LNCAP (cell line): ENCODE measurements at regions not wholly inside any gene's neighbourhood (a gene's known extent, or its start where the extent isn't known, plus 50 kb on each side); places are given as distances from the start of the nearest gene placed in this dataset.

Source experiments
- TF ChIP-seq, protein P1 (sequence below): fragments of 450-650 bp; IDR thresholded peaks from 2 replicates; pipeline ENCODE4 v1.5.1; 2017; ENCODE audit warnings: mild to moderate bottlenecking

DNA sequence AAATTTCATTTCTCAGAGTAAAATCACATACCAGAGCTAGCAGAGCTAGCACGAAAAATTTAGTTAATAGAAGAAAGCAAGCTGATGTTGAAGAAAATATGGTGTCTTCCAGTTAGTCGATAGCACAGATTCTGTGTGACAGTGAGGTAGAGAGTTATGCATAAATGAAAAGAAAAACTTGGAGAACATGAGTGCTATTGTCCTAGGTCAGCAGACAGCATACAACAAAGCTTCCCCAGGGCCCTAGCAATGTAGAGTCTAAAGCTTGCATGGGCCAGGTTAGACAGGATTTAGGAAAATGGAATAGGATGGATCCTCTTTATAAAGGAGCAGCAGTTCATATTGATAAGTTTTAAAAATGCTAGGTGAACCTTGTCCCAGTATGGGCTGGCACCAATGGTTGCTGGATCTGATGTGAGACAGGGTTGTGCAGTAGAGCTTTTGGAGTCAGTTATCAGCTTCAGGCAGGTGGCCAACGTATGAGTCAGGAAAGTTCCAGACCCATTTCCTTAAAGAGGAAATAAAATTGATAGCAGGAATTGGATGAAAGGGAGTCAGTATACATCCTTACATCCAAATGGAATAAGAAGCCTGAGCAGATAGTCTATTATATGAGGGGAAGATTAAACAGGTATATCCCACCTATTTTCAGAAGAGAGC is 277.2 kb downstream of the FRK start:
- TF ChIP-seq, protein P1, sequence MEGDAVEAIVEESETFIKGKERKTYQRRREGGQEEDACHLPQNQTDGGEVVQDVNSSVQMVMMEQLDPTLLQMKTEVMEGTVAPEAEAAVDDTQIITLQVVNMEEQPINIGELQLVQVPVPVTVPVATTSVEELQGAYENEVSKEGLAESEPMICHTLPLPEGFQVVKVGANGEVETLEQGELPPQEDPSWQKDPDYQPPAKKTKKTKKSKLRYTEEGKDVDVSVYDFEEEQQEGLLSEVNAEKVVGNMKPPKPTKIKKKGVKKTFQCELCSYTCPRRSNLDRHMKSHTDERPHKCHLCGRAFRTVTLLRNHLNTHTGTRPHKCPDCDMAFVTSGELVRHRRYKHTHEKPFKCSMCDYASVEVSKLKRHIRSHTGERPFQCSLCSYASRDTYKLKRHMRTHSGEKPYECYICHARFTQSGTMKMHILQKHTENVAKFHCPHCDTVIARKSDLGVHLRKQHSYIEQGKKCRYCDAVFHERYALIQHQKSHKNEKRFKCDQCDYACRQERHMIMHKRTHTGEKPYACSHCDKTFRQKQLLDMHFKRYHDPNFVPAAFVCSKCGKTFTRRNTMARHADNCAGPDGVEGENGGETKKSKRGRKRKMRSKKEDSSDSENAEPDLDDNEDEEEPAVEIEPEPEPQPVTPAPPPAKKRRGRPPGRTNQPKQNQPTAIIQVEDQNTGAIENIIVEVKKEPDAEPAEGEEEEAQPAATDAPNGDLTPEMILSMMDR = no peak

DNA sequence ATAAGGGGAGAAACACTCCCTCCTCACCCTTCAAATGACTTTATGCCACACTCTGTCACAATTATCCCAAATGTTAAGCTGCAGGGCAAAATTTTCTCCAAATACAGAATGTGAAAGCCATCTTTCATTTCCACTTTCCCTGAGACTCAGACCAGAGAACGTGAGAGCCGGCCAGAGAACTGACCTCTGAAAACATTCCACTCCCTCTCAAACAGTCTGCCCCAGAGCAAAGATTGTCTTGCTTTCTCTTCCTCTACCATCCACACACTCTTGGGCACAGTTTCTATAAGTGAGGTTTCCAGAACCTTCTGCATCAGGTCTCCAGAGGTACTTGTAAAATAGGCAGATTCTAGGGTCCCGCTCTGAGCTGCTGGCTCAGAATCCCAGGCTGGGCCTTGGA is 278.1 kb downstream of the FRK start:
- TF ChIP-seq, protein P1 = no peak

DNA sequence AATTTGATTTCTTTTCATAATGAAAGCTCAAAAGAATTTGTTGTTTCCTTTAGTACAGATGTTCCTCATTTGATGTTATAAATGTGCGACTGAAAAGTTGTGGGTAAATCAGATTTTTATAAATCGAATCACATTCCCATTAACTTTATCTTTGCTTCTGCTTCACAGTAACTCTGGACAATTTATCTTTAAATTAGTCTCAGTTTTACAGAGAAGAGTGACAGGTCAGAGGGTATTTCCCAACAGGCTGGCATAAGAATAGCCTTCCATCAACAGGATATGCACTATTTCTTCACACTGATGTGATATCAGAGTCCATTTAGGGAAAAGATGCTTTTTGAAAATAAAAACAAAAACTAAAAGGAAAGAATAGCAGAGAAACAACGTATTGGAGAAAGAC is 286.9 kb downstream of the FRK start:
- TF ChIP-seq, protein P1 = no peak

DNA sequence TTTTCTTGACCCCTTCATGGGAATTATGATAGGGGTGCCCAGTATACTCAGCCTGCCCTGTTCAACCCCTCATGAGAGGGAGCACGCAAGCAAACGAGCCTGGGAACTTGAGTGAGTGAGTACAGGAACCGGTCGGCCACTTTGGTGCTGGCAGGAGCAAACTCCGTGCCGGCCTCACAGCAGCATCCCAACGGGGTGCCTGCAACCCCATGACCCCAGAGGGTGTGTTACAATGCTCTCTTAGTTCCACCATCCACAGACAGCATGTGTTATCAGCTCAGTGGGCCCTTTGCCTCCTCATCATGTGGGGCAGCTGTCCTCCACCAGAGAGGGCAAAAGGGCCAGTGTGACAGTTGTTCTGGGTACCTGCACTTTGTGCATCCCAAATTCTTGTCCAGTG is 289.8 kb downstream of the FRK start:
- TF ChIP-seq, protein P1 = no peak

DNA sequence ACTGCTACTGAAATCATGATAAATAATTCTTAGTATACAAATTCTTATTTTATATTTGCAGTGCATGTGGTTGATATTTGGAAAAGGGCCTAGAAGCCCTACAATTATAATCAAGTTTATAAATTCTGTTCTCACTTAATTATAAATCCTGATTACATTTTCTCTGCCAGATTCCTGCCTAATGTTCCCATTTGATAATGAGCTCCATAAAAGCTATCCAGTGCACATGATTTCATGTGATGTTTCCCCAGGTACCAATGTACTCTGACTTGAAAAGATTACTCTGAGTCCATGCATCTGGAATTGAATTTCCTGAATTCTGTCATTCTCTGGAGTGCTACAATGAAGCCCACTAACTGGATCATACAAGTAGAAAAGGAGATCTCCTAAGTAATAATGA is 292.2 kb downstream of the FRK start:
- TF ChIP-seq, protein P1 = no peak

DNA sequence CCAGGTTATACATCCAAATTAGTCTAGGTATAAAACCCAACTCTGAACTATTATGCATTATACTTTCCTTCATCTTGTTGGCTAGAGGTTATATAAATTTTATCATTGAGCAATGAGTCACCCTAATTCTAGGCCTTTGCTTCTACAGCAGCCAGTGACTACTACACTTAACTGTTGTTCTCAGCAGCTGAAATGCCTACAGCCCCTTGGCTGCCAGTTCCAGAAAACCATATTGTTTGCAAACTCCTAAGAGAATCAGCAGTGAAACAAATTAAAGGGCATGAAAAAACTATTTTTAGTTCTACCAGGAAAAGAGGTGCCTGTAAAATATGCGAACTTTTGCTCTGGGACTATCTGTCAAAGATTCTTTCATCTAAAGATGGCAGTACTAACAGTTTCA is 292.8 kb downstream of the FRK start:
- TF ChIP-seq, protein P1 = no peak

DNA sequence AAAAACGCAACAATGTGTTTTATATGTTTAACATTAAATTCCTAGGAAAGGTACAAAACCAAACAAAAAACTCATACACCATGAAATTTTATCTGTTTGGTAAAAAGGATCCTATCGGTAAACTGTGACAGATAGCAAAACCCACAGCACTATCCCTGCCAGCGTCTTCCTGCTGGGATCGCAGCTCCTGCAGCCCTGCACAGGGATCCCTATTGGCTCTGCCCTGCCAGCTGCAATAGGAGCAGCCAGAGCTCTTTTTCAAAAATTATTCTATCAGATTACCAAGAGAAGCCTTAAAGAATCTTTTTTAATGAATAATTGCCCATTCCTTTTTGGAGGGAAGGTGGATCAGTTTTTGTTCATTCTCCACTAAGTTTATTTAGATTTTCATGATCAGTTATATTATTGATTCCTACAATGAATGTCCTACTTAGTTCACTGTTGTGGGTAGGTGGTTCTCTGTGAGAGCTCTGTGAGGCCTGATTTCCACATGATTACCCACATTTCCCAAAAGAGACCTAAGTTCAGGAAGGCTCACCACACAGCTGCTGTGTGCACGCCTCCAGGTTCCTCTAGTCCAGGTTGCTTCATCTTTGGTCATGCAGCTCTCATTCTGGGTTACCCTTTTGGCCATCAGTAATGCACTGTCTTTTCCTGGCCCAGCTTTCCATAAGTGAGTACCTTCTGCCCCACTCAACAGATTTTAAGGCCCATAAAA is 293.8 kb downstream of the FRK start:
- TF ChIP-seq, protein P1 = no peak
